NCI-H2107 treated with DMSO at 0.1 percent for 48 hours (cell line): ENCODE measurements at regions not wholly inside any gene's neighbourhood (a gene's known extent, or its start where the extent isn't known, plus 50 kb on each side); places are given as distances from the start of the nearest gene placed in this dataset.
A peak's percentile ranks its signal among the peaks of the same experiment; 100 is the strongest.
"Not testable (repeated sequence)": the region's sequence is repeated elsewhere in the genome, so short reads cannot be mapped to it uniquely, and the experiment has no call there.

ENCODE experiments used
- DNase-seq: peaks from one replicate; lab custom pipeline; 2025; ENCODE audit not compliant: unreplicated experiment; lab: John Stamatoyannopoulos, UW

- no peak for DNase-seq
Measured at GRCh38 chrX:38939067-38939466, 137.8 kb downstream of the MID1IP1 start.

- no peak for DNase-seq
Measured at GRCh38 chrX:38940547-38940946, 139.3 kb downstream of the MID1IP1 start.

GRCh38 chrX:38941675-38942074, 140.4 kb downstream of the MID1IP1 start:
- no peak for DNase-seq

GRCh38 chrX:38943120-38943519, 141.9 kb downstream of the MID1IP1 start:
- no peak for DNase-seq

GRCh38 chrX:38948046-38948445, 146.8 kb downstream of the MID1IP1 start:
- no peak for DNase-seq

- DNase-seq, result no peak
Measured at GRCh38 chrX:38954520-38954919, 153.3 kb downstream of the MID1IP1 start.

- no peak for DNase-seq
Measured at GRCh38 chrX:38959736-38960135, 158.5 kb downstream of the MID1IP1 start.

- no peak for DNase-seq
Measured at GRCh38 chrX:38960137-38960536, 158.9 kb downstream of the MID1IP1 start.

- no peak for DNase-seq
Measured at GRCh38 chrX:38961936-38962335, 160.7 kb downstream of the MID1IP1 start.

- DNase-seq, result not testable (repeated sequence)
Measured at GRCh38 chrX:38963244-38963643, 162.0 kb downstream of the MID1IP1 start.

GRCh38 chrX:38965888-38966287, 164.6 kb downstream of the MID1IP1 start:
- no peak for DNase-seq

- no peak for DNase-seq
Measured at GRCh38 chrX:38968344-38969216, 167.3 kb downstream of the MID1IP1 start.

- DNase-seq, result no peak
Measured at GRCh38 chrX:38970074-38970473, 168.8 kb downstream of the MID1IP1 start.

GRCh38 chrX:38970845-38971244, 169.6 kb downstream of the MID1IP1 start:
- no peak for DNase-seq

- no peak for DNase-seq
Measured at GRCh38 chrX:38973322-38973721, 172.1 kb downstream of the MID1IP1 start.

GRCh38 chrX:38974542-38974941, 173.3 kb downstream of the MID1IP1 start:
- DNase-seq, result no peak

GRCh38 chrX:38975368-38975942, 174.2 kb downstream of the MID1IP1 start:
- DNase-seq, result no peak

GRCh38 chrX:38982370-38982769, 181.1 kb downstream of the MID1IP1 start:
- DNase-seq, result no peak

GRCh38 chrX:38982843-38983242, 181.6 kb downstream of the MID1IP1 start:
- DNase-seq, result no peak

- peak; percentile 23 for DNase-seq
Measured at GRCh38 chrX:38985375-38985774, 184.1 kb downstream of the MID1IP1 start.

GRCh38 chrX:38985945-38986344, 184.7 kb downstream of the MID1IP1 start:
- DNase-seq, result no peak

GRCh38 chrX:38986586-38986985, 185.3 kb downstream of the MID1IP1 start:
- no peak for DNase-seq
